Stimulated activated CD4-positive, alpha-beta T cell treated with anti-CD3 and anti-CD28 coated beads, Interleukin-12 subunit alpha, Interleukin-12 subunit beta, amount 100 ng/mL, for 4 hours (primary cell): ENCODE measurements at regions not wholly inside any gene's neighbourhood (a gene's known extent, or its start where the extent isn't known, plus 50 kb on each side); places are given as distances from the start of the nearest gene placed in this dataset.
"Not testable (repeated sequence)": the region's sequence is repeated elsewhere in the genome, so short reads cannot be mapped to it uniquely, and the experiment has no call there.

Source experiments
- DNase-seq: peaks from one replicate; pipeline ENCODE4 v3.0.0-alpha.2; 2020

DNA sequence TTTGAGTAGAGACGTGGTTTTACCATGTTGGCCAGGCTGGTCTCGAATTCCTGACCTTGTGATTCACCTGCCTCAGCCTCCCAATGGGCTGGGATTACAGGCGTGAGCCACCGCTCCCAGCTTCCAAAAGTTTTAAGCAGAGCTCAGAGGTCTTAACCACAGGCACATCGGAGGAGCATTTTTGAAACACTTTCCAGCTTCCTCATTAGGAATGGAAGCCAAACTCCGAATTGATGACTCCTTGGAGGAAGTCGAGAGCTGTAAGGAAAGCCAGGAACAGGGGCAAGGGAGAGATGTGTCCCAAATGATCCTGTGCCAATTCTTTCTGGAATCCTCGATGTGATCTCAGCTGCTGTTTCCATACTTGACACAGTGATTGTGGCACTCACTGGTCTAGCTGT, 56.2 kb upstream of the CCZ1B start:
- not testable (repeated sequence) for DNase-seq

DNA sequence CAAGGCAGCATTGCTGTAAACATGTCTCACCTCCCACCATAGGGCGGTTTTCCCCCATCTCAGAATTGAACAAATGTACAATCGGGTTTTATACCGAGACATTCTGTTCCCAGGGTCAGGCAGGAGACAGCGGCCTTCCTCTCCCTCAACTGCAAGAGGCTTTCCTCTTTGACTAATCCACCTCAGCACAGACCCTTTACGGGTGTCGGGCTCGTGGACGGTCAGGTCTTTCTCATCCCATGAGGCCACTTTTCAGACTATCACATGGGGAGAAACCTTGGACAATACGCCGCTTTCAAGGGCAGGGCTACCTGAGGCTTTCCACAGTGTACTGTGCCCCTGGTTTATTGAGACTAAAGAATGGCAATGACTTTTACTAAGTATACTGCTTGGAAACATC, 57.7 kb upstream of the CCZ1B start:
- DNase-seq = not testable (repeated sequence)

DNA sequence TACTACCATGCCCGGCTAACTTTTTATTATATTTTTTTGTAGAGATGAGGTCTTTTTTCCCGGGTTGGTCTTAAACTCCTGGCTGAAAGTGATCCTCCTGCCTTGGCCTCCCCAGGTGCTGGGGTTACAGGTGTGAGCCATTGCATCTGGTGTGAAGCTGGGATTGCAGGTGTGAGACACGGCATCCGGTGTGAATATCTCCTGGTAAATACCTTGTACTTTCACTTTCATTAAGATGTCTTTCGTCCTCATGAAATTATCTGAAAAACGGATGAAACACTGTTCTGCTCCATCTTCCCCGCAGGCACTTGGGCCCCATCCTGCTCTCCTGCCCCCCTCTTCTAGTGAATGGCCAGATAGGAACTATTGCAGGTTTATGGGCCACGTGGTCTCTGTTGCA, 60.1 kb upstream of the CCZ1B start:
- no peak for DNase-seq

- DNase-seq = not testable (repeated sequence)
Observed at GRCh38 chr7:6888267-6889045, 62.4 kb upstream of the CCZ1B start.

DNA sequence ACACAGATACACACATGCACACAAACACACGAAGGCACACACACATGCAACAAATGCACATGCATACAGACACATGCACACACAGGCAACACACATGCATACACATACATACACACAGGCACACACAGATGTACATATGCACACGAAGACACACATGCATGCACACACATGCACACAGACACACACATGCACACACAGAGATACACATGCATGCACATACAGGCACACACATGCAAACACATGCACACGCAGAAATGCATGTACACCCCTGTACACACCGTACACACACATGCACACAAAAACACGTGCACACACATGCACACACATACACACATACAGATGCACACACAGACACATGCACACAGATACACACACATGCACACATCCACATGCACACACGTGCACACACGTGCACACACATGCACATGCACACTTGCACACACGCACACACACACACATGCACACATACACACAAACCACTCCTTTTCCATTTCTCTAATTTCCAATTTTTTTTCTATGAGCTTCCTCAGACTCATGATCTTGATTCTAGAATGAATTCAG, 63.3 kb upstream of the CCZ1B start:
- no peak for DNase-seq

DNA sequence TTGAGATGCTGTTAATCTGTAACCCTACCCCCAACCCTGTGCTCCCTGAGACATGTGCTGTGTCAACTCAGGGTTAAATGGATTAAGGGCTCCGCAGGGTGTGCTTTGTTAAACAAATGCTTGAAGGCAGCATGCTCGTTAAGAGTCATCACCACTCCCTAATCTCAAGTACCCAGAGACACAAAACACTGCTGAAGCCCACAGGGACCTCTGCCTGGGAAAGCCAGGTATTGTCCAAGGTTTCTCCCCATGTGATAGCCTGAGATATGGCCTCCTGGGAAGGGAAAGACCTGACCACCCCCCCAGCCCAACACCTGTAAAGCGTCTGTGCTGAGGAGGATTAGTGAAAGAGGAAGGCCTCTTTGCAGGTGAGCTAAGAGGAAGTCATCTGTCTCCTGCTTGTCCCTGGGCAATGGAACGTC, 76.0 kb upstream of the CCZ1B start:
- DNase-seq = not testable (repeated sequence)

DNA sequence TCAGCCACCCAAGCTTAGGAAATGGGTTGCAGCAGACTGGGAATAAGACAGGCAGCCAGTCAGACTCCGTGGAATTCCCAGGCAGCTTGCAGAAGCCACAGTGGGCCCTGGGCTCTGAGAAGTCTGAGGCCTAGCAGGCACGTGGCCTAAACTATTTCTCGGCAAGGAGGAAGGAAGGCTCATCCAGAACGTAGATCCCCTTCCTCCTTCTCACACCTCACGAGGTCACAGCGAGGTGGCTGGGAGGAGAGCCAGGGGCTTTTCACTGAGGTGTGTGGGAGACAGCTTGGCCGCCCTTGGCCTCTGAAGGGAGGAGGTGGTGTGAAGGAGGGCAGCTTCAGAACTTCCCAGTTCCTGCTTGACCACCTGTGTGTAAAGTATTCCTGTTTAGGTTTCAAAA, 77.2 kb upstream of the CCZ1B start:
- not testable (repeated sequence) for DNase-seq

DNA sequence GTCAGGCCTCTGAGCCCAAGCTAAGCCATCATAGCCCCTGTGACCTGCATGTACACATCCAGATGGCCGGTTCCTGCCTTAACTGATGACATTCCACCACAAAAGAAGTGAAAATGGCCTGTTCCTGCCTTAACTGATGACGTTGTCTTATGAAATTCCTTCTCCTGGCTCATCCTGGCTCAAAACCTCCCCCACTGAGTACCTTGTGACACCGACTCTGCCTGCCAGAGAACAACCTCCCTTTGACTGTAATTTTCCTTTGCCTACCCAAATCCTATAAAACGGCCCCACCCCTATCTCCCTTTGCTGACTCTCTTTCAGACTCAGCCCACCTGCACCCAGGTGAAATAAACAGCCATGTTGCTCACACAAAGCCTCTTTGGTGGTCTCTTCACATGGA, 77.7 kb upstream of the CCZ1B start:
- DNase-seq = not testable (repeated sequence)

DNA sequence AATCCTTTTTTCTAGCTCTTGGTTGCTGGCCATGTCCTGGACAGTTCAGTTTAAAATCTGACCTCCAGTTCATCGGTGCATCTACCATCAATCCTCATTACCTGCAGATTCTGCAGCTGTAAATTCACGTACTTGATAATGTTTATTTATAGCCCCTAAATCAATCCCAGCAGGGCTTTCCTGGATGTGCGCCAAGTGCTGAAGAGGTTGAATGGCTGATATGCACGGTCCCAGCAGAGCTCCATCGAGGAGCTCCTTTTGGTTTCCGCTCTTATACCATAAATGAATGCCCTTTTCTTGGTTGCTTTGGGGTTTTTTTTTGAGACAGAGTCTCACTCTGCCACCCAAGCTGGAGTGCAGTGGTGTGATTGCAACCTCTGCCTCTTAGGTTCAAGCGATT, 91.2 kb upstream of the CCZ1B start:
- no peak for DNase-seq

DNA sequence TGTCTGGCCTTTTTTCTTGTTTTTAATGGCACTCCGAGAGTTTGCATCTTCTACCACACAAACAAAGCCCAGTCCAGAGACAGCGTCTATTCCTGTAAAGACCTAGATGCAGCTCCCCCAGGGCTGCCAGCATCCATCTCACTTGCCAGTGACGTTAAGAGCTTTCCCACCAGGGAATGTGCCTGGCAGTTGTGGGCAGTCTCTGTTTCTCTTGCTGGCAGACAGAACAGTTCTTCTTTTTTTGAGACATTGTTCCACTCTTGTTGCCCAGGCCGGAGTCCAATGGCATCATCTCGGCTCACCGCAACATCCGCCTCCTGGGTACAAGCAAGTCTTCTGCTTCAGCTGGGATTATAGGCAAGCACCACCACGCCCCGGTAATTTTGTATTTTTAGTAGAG, 93.1 kb upstream of the CCZ1B start:
- not testable (repeated sequence) for DNase-seq

GRCh38 chr7:6924523-6924922, 98.4 kb upstream of the CCZ1B start:
- not testable (repeated sequence) for DNase-seq

- DNase-seq = not testable (repeated sequence)
Observed at GRCh38 chr7:6926193-6927174, 100.4 kb upstream of the CCZ1B start.

- not testable (repeated sequence) for DNase-seq
Observed at GRCh38 chr7:6927643-6928042, 101.6 kb upstream of the CCZ1B start.

- not testable (repeated sequence) for DNase-seq
Observed at GRCh38 chr7:6929588-6929987, 103.5 kb upstream of the CCZ1B start.

GRCh38 chr7:6930081-6930635, 104.1 kb upstream of the CCZ1B start:
- not testable (repeated sequence) for DNase-seq

GRCh38 chr7:6930787-6931186, 104.7 kb upstream of the CCZ1B start:
- DNase-seq = peak; percentile 36

- DNase-seq = not testable (repeated sequence)
Observed at GRCh38 chr7:6931456-6931855, 105.4 kb upstream of the CCZ1B start.

GRCh38 chr7:6933954-6934632, 108.0 kb upstream of the CCZ1B start:
- not testable (repeated sequence) for DNase-seq

DNA sequence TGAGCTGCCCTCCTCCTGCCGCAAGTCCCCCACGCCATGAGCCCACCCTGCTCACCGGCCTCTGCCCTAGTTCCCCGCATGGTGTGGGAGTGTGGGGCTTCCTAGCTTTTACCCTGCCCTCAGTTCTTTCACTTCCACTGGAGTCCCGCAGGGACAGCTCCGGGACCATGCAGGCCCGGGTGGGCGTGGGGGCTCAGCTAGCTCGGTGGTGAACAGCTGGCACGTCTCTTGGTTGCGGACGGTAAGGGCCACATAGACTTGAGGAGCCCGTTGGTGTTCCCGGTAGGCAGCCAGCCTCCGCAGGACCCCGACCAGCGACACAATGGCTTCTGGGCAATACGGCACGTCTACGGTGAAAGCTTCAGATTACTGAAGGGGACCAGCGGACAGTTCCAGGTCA, 108.9 kb upstream of the CCZ1B start:
- DNase-seq = no peak

DNA sequence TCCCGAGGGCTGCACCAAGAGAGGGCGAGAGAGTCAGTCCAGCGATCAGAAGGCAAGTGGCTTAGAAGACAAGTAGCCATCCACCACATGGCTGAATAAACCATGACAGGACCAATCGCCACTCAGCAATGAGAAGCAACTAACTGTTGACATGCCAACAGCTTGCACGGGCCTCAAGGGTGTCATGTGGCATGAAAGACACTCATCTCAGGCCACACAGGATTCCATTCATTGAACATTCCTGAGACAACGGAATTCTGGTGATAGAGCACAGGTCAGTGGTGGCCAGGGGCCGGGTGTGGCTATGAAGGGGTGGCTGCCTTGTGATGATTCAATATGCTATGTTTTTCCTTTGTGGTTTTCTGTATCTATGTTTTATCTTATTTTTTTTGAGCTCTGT, 110.6 kb upstream of the CCZ1B start:
- DNase-seq = not testable (repeated sequence)

DNA sequence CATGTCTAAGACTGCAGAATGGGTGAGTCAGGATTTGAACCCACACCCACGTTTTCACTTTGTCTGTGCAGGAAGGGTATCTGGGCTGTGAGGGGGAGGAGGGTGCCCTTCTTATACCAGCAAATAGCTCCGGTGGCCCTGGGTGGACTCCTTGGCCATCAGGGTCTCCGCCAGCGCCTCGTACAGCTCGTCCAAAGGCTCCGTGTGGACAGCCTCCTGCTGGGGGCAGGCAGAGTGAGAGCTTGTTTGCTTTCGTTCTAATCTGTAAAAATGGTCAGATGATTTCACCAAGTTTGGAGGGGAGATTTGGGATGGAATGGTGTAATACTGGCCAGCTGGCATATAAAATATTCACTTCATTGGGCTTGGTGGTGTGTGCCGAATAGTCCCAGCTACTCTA, 111.7 kb upstream of the CCZ1B start:
- DNase-seq = not testable (repeated sequence)

- DNase-seq = not testable (repeated sequence)
Observed at GRCh38 chr7:6938284-6938683, 112.2 kb upstream of the CCZ1B start.
